Islet precursor cell (in vitro differentiated cells): ENCODE measurements at regions not wholly inside any gene's neighbourhood (a gene's known extent, or its start where the extent isn't known, plus 50 kb on each side); places are given as distances from the start of the nearest gene placed in this dataset.
"Not testable (repeated sequence)": the region's sequence is repeated elsewhere in the genome, so short reads cannot be mapped to it uniquely, and the experiment has no call there.

Experiments
- DNase-seq: peaks from one replicate; pipeline ENCODE4 v3.0.0-alpha.2; 2018

DNA sequence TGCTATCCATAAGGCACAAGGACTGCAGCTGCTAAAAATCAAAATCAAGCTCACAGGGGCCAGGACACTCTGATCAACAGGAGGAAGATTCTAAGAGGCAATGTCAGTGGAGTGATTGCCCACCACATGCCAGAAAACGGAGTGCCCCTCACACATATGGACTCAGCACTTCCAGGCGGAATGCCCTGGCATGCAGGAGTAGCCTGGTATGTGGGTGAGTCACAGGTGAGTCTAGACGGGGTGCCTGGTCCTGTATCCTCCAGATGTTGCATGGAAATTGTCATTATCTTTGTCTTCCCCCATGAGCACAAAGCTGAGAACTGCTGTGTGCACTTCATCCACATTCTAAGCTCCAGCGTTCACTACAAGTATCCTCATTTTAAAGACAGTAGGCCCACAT, 129.2 kb upstream of the FOXD4L5 start:
- DNase-seq = not testable (repeated sequence)

DNA sequence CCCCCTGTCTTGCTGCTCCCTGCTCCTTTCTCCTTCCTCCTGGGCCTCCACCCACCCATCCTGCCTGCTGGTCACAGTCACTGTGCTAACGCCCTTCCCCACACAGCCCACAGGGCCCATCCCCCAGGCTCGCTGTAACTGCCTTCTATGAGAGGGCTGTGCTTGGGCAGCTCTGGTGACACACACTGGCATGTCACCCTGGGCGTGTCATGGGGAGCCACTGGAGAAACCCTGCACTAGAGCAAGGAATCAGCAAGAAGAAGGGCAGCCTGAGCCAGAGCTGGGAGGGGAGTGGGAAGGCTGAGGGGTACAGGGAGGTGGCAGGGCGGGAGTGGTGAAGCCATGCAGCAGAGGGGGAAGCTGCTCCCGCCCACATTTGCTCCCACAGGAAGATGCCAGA, 128.4 kb upstream of the FOXD4L5 start:
- DNase-seq = not testable (repeated sequence)

DNA sequence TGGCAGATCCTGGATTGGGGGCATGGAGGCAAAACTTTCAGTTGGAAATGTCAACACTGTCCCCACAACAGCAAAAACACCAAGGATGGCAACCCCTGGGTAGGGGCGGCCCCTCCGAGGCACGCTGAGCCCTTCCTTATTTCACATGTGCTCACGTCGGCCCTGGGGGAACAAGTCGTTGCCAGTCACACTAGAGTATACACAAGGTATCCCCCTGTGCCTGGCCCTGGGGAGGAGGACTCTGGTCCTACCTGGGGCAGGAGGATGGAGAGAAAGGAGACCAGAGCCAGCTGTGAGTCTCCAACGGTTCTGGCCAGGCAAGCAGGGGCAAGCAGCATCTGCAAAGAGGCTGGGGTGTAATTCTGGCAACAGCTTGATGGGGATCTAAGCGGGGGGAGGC, 126.9 kb upstream of the FOXD4L5 start:
- DNase-seq = no peak

DNA sequence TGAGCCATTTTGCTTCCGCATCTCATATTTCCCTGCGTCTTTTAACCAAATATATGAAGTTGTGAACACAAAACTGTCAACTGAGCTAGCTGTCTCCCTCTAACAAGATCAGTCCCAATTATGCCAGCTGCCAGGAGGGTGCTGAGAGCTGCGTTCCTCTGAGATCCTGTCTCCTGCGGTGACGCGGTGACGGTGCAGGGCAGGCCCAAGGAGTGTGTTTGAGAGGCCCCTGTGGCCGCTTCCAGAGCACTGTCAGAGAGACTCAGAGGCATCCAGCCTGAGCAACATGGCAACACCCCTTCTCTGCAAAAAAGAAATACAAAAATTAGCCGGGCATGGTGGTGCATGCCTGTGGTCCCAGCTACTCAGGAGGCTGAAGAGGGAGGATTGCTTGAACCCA, 126.3 kb upstream of the FOXD4L5 start:
- DNase-seq = no peak

DNA sequence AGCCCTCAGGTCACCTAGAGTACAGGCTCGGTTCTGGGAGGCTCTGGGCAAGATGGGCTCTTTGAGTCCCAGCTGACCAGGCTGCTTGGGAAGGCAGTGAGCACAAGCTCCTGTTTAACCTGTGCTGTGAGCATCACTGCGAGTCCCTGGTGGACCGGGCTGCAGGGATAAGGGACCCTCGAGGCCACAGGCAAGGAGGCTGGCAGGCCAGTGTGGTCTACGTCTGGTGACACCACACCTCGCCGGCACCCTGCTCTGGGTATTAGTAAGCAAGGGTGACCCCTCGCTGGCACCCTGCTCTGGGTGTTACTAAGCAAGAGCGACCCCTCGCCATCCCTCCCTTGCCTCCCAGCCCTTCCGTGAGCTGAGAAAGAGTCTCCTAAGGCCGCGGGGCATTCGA, 125.9 kb upstream of the FOXD4L5 start:
- DNase-seq = no peak

DNA sequence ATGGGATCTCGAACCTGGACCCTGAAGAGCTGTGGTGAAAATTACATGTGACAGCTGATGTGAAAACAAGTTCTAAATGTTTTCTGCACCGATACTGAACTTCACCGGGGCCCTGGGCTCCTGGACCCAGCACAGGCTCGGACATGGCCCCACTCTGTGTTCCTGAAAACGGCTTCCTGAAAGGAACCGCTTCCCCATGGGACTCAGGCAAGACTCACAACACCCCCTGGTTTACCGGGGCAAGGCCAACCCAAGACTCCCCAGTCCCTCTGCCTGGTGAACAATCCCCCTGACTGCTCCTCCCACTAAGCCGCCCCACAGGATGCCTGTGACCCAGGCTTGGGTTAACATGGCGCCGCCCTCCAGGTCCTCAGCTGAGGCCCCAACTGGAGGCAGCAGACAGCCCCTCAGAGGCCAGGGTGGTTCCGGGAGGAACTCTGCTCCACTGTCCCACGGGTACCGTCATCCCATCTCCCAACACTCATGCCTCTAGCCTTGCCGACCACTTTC, 124.5 kb upstream of the FOXD4L5 start:
- DNase-seq = no peak

DNA sequence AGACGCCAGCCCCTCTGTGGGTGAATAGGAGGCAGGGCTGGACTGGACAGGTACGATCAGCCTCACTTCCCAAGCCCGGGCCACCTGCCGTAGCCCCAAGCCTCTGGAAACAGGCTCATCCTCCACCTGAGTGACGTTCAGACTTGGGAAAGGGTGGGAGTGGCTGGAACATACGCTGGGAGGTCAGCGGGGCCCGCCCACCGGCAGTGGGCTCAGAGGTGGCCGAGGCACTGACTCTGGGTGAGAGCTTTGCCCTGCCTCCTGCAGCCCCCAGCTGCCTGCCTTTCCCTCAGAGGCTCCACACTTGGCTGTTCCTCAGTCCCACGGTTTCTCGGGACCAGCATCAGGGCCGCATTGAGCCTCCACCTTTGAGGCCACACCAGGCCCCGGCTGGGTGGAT, 123.8 kb upstream of the FOXD4L5 start:
- not testable (repeated sequence) for DNase-seq

DNA sequence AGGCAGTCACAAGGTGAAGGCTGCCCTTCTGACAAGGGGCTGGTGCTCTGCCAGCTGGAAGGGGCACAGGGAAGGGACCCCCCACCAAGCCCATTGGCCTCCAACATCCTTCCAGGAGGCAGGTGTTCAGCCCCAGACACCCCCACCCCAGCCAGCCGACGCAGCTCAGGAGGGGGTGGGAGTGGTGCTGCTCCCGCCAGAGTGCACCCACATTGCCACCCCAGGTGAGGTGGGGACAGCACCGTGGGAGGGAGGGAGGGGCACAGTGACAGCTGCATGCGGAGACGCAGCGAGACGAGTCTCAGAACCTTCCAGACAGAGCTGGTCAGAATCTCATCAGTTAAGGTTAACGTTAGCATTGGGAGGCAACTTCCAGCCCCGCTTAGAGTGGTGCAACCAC, 121.6 kb upstream of the FOXD4L5 start:
- DNase-seq = not testable (repeated sequence)

DNA sequence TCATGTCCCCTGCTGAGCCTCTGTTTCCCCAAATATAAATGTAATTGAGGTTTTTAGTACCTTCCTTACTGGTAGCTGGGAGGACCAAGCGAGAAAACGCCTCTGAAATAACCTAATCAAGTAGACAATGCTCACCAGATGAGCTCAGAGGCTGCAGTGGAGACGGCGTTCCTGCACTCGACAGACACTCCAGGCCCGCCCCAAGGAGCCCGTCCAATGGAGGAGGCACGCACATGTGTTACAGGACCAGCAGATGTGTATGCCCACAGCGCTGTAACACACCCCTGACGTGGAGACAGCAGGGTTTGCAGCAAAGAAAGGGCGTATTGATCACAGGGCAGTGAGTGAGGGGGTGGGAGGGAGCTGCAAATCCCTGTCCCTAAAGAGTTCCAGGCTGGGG, 120.8 kb upstream of the FOXD4L5 start:
- DNase-seq = not testable (repeated sequence)

DNA sequence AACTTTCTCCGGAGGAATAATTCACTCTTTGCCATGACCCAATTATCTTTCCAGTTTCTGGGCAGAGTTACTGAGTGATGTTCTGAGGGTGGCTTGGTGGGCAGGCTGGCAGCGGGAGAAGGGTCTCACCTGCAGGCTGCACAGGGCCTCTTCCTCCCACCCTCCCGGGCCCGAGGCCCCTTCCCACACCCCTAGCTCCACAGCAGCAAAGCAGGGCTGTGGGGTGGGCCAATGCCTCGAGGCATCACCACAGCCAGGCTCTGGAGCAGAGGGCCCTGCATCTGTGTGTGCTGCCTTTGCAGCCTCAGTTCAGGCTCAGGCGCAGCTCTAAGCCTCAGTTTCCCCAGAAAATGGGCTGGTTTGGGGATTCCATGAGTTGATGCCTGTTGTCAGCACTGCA, 120.2 kb upstream of the FOXD4L5 start:
- no peak for DNase-seq

DNA sequence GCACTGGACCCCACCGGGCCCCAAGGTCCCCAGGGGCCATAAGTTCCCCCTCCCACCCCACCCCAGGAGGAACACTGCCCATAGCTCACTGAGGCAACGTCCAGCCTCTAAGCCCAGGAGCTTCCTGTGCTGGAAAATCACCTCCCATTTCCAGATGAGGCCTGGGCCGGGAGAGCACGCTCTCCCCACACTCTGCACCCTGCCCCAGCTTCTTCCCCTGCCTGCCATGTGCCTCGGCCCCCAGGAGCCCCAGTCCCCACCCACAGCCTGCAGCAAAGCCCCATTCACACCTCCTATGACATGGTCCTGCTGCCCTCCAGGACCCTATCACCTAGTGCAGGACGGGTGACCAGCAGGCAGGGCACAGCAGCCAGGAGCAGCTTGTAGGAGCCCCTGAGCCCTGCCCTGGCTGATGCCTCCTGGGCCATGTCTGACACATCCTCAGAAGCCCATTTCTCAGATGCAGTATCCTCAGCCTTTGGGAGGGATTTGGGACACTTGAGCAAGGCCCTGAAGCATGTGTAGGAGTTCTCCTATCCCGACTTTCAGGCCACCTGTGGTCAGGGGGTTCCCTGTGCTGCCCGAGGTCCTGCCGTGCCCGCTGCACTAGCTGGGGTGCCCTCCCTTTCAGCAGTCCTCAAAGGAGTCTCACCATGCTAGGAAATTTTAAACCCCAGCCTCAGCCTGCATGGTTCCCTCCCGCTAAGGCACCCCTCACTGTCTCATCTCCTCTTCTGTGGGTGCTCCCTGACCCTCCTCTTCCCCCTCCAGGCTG, 119.4 kb upstream of the FOXD4L5 start:
- no peak for DNase-seq

DNA sequence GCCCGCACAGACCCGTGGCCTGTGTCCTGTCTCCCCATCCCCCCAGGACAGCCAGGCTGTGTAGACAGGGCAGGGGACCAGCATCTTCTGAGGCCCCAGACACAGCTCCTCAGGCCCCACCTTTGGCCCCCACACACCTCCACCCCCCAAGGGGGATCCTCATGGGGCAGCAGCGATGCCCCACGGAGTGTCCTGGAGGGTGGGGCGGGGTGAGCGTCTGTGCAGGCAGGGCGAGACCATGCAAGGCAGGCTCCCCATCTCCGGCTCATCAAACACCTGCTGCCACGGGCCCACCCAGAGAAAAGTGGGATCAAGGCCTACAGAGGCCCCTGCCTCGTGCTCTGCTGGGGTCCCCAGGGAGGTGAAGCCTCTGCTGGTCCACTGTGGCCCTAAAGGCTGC, 118.7 kb upstream of the FOXD4L5 start:
- no peak for DNase-seq

DNA sequence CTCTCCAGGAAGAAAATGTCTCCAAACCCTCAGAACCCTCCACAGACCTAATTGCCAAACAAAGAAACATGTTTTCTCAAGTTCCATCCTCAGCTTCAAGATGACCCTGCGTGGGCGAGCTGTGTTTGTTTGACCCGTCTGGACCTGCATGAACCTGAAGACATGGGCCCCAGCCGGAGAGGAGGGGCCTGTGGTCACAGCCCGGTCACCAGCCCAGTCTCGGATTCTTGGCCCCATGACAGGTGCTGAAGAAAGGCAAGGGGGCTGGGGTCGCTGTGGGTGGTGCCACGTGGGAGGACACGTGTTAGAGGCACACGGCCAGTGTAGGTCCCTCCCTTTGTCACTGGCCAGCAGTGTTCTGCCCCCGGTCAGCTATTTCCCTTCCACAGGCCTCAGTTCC, 118.1 kb upstream of the FOXD4L5 start:
- DNase-seq = not testable (repeated sequence)

DNA sequence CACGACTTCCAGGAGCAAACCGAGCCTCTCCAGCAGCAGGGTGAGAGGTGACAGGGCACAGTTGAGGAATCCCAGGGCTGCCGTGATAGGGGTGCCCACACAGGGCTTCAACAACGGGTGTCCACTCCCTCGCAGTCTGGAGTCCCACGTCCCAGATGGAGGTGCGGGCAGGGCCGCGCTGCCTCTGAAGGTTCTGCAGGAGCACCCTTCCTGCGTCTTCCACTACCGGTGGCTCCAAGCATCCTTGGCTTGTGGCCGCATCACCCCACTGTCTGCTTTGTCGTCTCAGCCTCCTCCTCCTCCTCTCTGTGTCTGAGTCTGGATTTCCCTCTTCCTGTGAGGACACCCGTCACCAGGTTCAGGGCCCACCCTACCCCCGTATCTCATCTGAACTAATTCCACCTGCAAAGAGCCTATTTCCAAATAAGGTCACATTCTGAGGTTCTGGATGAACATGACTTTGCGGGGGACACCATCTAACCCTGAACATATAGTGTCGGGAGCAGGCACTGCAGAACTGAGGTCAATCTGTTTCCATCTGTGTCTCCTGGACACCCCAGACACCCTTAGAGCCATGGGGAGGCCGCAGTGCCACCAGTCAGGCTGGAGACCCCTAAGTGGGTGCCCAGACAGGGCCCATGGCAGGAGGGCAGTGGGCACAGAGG, 117.3 kb upstream of the FOXD4L5 start:
- DNase-seq = not testable (repeated sequence)

DNA sequence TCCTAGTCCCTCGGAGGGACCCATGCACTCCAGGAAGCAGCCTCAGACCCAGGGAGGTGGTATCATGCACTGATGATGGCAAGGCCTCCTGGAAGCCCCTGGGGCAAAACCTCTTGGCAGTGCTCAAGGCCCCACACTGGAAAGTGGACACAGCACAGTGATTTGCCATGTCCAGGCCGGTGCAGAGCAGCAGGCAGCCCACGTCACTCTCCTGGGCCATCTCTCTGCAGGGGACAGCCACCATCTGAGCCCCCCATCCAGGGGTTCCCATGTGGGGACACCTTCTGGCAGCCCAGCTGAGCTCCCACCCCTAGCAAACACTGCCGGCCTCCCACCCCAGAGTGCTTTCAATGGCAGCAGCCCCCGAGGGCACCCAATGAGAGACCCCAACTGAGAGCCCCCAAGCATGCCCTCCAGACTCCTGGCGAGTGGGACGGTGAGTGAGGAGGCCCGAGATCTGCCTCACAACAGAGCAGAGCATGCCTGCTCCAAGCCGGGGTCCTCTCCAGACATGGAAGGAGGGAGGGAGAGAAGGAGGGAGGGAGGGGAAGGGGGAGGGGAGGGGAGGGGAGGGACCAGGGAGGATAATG, 116.5 kb upstream of the FOXD4L5 start:
- DNase-seq = not testable (repeated sequence)

DNA sequence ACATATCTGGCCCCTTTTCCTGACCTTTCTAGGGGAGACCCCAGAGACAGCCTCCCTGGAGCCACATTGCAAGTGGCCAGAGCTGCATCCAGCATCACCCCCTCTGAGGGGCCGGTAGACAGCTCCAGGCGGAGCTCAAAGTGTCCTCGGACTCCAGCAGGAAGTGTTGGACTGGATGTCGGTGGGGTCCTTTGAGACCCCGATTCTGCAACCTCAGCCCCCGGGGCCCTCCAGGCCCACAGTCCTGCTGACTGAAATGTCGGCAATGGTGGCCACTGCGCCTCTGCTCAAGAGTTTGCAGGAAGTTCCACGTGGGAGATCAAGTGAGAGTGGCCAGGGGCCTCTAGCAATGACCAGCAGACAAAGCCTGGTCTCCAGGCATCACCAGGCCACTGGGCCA, 115.9 kb upstream of the FOXD4L5 start:
- DNase-seq = no peak

DNA sequence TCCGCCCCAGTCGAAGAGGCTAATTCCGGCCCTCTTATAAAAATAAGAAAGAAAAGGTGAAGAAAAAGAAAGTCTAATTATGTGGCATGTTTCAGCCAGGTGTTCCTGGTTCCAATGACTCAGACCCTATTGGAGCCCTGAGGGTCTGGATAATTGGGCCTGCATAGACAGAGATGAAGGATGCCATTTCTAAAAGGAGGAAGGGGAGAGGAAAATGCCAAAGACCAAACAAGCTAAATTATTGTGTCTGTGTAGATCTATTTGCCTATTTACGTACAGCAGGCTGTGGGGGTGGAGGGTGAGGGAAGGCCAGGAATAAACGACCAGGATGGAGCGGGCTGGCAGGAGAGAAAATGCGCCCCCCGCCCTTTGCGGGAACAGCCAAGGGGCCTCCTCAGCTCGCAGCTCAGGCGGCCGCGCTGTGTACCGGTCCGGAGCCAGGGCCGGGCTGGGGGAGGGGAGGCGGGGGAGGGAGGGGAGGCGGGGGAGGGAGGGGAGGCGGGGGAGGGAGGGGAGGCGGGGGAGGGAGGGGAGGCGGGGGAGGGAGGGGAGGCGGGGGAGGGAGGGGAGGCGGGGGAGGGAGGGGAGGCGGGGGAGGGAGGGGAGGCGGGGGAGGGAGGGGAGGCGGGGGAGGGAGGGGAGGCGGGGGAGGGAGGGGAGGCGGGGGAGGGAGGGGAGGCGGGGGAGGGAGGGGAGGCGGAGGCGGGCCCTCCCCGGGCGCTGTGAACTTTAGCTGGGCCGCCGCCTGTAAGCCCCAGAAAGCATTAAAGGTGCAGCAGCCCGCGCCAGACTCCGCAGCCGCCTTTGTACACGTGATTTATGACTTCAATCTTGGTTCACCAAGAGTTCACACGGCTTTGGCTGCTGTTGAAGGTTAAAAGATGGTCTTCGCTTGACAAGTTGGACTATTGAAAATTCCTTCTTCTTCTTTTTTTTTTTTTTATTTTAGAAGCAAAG, 113.0 kb upstream of the FOXD4L5 start:
- not testable (repeated sequence) for DNase-seq

DNA sequence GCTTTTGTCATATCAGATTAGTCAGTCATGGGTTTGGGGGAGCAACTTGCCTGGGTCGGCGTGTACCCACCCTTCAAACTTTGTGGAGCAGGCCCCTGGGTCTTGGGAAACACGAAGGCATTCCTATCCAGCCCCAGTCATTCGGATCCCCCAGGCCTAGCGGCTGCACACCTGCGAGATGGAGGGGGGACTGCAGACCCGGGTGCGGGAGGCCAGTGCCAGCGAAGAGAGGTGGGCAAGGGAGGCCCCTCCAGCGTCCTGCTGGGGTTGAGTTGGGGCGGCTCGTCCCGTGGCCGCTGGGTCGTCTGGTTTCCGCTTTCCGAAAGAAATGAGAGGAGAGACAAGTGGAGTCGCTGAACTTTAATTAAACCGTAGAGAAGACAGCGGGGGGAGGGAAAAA, 112.2 kb upstream of the FOXD4L5 start:
- DNase-seq = not testable (repeated sequence)

DNA sequence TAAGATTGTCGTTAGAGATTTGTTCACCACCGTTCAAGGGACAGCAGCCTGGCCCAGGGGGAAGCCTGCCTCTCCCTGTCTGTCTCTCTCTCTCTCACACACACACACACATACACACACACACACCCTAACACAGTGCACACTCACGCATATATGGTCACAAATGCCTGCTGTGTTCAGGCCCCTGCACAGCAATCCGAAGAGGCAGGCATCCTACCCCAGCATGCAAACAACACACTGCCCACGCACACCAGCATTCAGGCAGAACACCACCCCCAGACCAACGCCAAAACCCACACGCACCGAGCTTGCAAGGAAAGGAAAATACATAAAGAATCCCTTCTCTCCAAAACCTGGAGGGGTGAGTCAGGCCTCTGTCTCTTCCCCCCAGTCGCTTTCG, 111.6 kb upstream of the FOXD4L5 start:
- DNase-seq = not testable (repeated sequence)

DNA sequence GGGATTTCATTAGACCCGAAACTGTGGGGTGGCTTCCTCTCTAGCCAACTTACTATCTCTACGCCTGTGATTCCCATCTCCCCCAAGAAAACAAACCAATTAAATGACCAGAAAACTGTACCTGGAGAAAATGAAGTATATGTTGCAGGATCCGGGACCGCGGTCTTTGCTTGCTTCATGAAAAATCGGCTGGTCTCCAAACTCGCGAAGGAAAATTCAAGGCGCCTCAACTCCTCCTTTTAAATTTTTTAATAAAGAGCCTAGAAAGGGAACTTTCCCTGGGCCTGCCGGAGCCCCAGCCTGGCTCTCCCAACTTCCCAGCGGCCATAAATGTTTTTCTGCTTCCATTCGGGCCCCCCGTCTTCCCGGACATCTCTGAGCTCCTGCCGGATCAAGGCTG, 110.8 kb upstream of the FOXD4L5 start:
- DNase-seq = not testable (repeated sequence)

DNA sequence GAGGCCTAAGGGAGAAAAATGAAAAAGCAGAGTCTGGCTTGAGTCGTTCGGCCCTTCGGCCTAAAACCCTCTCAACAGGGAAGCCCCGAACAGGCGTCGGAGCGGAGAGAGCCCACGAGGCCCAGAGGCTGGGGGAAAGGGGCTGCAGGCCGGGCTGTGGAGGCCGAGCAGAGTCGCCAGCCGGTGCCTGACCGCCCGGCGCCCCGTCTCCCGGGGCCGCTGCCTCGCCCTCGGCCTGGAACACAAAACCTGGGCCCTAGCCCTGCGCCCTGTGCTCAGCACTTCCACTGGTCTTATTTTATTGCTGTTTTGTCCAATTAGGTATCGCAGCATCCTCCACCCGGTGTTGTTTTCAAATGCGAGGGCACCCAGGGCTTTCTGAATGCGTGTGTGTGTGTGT, 110.1 kb upstream of the FOXD4L5 start:
- DNase-seq = not testable (repeated sequence)

DNA sequence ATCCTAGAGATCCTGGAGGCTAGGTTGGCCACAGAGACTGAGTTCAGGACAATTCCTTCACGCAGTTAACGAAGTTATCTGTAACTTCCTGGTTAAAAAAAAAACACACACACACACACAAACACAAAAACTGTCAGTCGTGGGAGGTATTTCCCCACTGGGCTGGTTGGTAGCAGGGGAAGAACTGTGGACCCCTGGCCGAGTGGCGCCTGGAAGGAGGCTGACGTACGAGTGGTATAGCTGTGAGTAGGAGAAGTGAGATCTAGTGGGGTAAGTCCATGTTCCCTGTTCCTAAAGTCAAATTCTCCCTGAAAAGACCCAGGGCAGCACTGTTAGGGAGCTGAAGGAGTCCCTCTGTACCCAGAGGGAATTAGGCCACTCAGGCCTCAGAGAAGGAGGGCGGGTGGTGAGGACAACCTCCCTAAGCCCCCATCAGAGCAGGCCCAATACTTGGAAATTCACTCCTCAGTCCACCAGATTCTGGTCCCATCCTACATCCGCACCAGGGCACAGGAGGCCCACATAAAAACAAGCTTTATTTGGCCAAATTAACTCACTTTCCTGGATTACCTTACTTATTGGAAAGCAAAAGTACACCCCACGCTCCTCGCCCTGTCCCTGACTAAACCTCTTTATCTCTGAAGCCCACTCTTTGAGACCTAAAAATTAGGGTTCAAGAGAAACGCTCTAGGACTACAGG, 108.3 kb upstream of the FOXD4L5 start:
- not testable (repeated sequence) for DNase-seq
